CD4-positive, alpha-beta T cell (primary cell): ENCODE measurements at regions not wholly inside any gene's neighbourhood (a gene's known extent, or its start where the extent isn't known, plus 50 kb on each side); places are given as distances from the start of the nearest gene placed in this dataset.

Experiments
- ATAC-seq: fragments of 200-7000 bp; cut with Tn5 transposase; one replicate; pipeline ENCODE4 v1.10.0; 2022; ENCODE audit warnings: mild to moderate bottlenecking; ENCODE audit not compliant: poor library complexity
- CTCF ChIA-PET: fragments of 350-600 bp; sonication (Branson Sonifier 250); formaldehyde crosslinking; loops from one replicate; lab custom pipeline; 2021; ENCODE audit warnings: antibody characterized with exemption, inconsistent platforms; lab: Charles Lee
- POLR2A ChIA-PET: fragments of 350-600 bp; sonication (Branson Sonifier 250); formaldehyde crosslinking; loops from one replicate; lab custom pipeline; 2021; ENCODE audit warnings: antibody characterized with exemption, inconsistent platforms; lab: Charles Lee
- DNase-seq, 14 experiments: peaks; one replicate each; pipeline ENCODE4 v3.0.0-alpha.2; 2013 to 2020; ENCODE audit warnings: mixed read lengths in 2 of 14
- H3K27ac ChIP-seq, 2 donors: one replicate each; pipeline versions ENCODE4 v1.5.1 to v1.7.0; 2013; ENCODE audit warnings: low read length in 2 of 2, low read depth in 1 of 2, mild to moderate bottlenecking in 1 of 2
- H3K27me3 ChIP-seq, 2 experiments: 1 replicate in 1 of 2; 2 replicates in 1 of 2; pipeline versions ENCODE4 v1.6.1 to v1.7.0; 2013; ENCODE audit warnings: low read length in 2 of 2, control low read depth in 1 of 2, mild to moderate bottlenecking in 1 of 2, moderate library complexity in 1 of 2; ENCODE audit not compliant: insufficient read depth in 2 of 2, control insufficient read depth in 1 of 2
- H3K36me3 ChIP-seq: one replicate; pipeline ENCODE4 v1.6.1; 2013; ENCODE audit warnings: low read length, control low read depth; ENCODE audit not compliant: insufficient read depth
- H3K4me1 ChIP-seq: one replicate; pipeline ENCODE4 v1.6.1; 2013; ENCODE audit warnings: low read length, control low read depth; ENCODE audit not compliant: insufficient read depth
- H3K4me3 ChIP-seq: one replicate; pipeline ENCODE4 v1.5.1; 2013; ENCODE audit warnings: mild to moderate bottlenecking, low read length, moderate library complexity
- H3K9me3 ChIP-seq, 2 experiments: 1 replicate in 1 of 2; 2 replicates in 1 of 2; pipeline versions ENCODE4 v1.6.1 to v1.7.0; 2013; ENCODE audit warnings: low read length in 2 of 2, mild to moderate bottlenecking in 2 of 2, control low read depth in 1 of 2, moderate library complexity in 1 of 2; ENCODE audit not compliant: control insufficient read depth in 1 of 2, insufficient read depth in 1 of 2
- H3K27ac Mint-ChIP-seq: one replicate; pipeline ENCODE4 v1.8.0; 2020; ENCODE audit warnings: mixed read lengths
- H3K27me3 Mint-ChIP-seq: one replicate; pipeline ENCODE4 v1.8.0; 2021; ENCODE audit warnings: mixed read lengths
- H3K36me3 Mint-ChIP-seq: one replicate; pipeline ENCODE4 v1.8.0; 2021; ENCODE audit warnings: low read depth, mixed read lengths
- H3K4me1 Mint-ChIP-seq: one replicate; pipeline ENCODE4 v1.8.0; 2021; ENCODE audit warnings: low read depth, mixed read lengths
- H3K4me3 Mint-ChIP-seq: one replicate; pipeline ENCODE4 v1.8.0; 2020; ENCODE audit warnings: mild to moderate bottlenecking, mixed read lengths
- H3K9me3 Mint-ChIP-seq: one replicate; pipeline ENCODE4 v1.8.0; 2020; ENCODE audit warnings: mixed read lengths
- CTCF ChIP-seq: fragments of 200-600 bp; IDR thresholded peaks from one replicate; pipeline ENCODE4 v1.8.0; 2022; ENCODE audit warnings: antibody characterized with exemption, mild to moderate bottlenecking
- intact Hi-C, 2 experiments: fragments of 100-400 bp; cut with DNase I in 1 of 2; cut with micrococcal nuclease in 1 of 2; formaldehyde crosslinking; loops; one replicate each; pipeline versions ENCODE4 v1.15.1 to v1.9.0; 2023 to 2025; cut with DNase I, micrococcal nuclease

GRCh38 chr3:194084284-194084683, 51.7 kb upstream of the HES1 start:
- CTCF ChIA-PET: no interaction called here
- intact Hi-C loops: no loop called here
- no peaks in the 10 kb centered on the region for H3K4me1 Mint-ChIP-seq
- Histone ChIP-seq H3K27ac (no peak overlapping the region), H3K27me3 (peaks cover 0 to 2% of the 10 kb centered on the region in 2 experiments), H3K9me3 (no peaks in the 10 kb centered on the region), H3K4me3 (no peak overlapping the region), H3K4me1 (peaks cover 4% of the 10 kb centered on the region), H3K36me3 (no peaks in the 10 kb centered on the region)
- no peak for DNase-seq
- ATAC-seq: no peak
- no peak overlapping the region for H3K27ac Mint-ChIP-seq
- TF ChIP-seq CTCF: no peak
- no peak overlapping the region for H3K4me3 Mint-ChIP-seq
- no peaks in the 10 kb centered on the region for H3K36me3 Mint-ChIP-seq
- no peaks in the 10 kb centered on the region for H3K9me3 Mint-ChIP-seq
- POLR2A ChIA-PET: no interaction called here
- peaks cover 9% of the 10 kb centered on the region for H3K27me3 Mint-ChIP-seq
